ENCODE measurements at regions not wholly inside any gene's neighbourhood (a gene's known extent, or its start where the extent isn't known, plus 50 kb on each side); places are given as distances from the start of the nearest gene placed in this dataset.

- no peak for FAIRE-seq
- DNase-seq (ENCODE audit: low read depth): no peak
- H3K36me3 ChIP-seq (ENCODE audit: control insufficient read depth, insufficient read depth, low read length): no peaks in the 10 kb centered on the region
- no peak overlapping the region for H3K4me3 ChIP-seq (ENCODE audit: low read depth, low read length)
- no peaks in the 10 kb centered on the region for H3K27me3 ChIP-seq (ENCODE audit: control insufficient read depth, insufficient read depth, low read length)
- TF ChIP-seq CTCF (IDR thresholded peaks at IDR 0.05; ENCODE audit: insufficient read depth, low read length, severe bottlenecking): no peak
Observed at GRCh38 chrX:97842468-97843199, 958.9 kb downstream of the RPA4 start.

GRCh38 chrX:97843200-97843811 is 959.6 kb downstream of the RPA4 start:
- Histone ChIP-seq H3K36me3 (ENCODE audit: control insufficient read depth, insufficient read depth, low read length) (no peaks in the 10 kb centered on the region), H3K27me3 (ENCODE audit: control insufficient read depth, insufficient read depth, low read length) (no peaks in the 10 kb centered on the region), H3K4me3 (ENCODE audit: low read depth, low read length) (no peak overlapping the region)
- TF ChIP-seq CTCF (IDR thresholded peaks at IDR 0.05; ENCODE audit: insufficient read depth, low read length, severe bottlenecking): no peak
- DNase-seq (ENCODE audit: low read depth): no peak
- no peak for FAIRE-seq

- Histone ChIP-seq H3K27me3 (ENCODE audit: control insufficient read depth, insufficient read depth, low read length) (no peaks in the 10 kb centered on the region), H3K4me3 (ENCODE audit: low read depth, low read length) (no peak overlapping the region), H3K36me3 (ENCODE audit: control insufficient read depth, insufficient read depth, low read length) (no peaks in the 10 kb centered on the region)
- peak; percentile 95 for FAIRE-seq
- DNase-seq (ENCODE audit: low read depth): no peak
- no peak for TF ChIP-seq CTCF (IDR thresholded peaks at IDR 0.05; ENCODE audit: insufficient read depth, low read length, severe bottlenecking)
Observed at GRCh38 chrX:97844161-97844560, 960.5 kb downstream of the RPA4 start.

- H3K27me3 ChIP-seq (ENCODE audit: control insufficient read depth, insufficient read depth, low read length): no peaks in the 10 kb centered on the region
- no peaks in the 10 kb centered on the region for H3K36me3 ChIP-seq (ENCODE audit: control insufficient read depth, insufficient read depth, low read length)
- H3K4me3 ChIP-seq (ENCODE audit: low read depth, low read length): no peak overlapping the region
- TF ChIP-seq CTCF (IDR thresholded peaks at IDR 0.05; ENCODE audit: insufficient read depth, low read length, severe bottlenecking): no peak
- no peak for DNase-seq (ENCODE audit: low read depth)
- no peak for FAIRE-seq
Observed at GRCh38 chrX:97844943-97845342, 961.2 kb downstream of the RPA4 start.

GRCh38 chrX:97845451-97845850 is 961.7 kb downstream of the RPA4 start:
- no peak overlapping the region for H3K4me3 ChIP-seq (ENCODE audit: low read depth, low read length)
- H3K27me3 ChIP-seq (ENCODE audit: control insufficient read depth, insufficient read depth, low read length): no peaks in the 10 kb centered on the region
- H3K36me3 ChIP-seq (ENCODE audit: control insufficient read depth, insufficient read depth, low read length): no peaks in the 10 kb centered on the region
- DNase-seq (ENCODE audit: low read depth) (no peak), FAIRE-seq (no peak)
- TF ChIP-seq CTCF (IDR thresholded peaks at IDR 0.05; ENCODE audit: insufficient read depth, low read length, severe bottlenecking): no peak
